Suprapubic skin (tissue), 4 donors: ENCODE measurements at regions not wholly inside any gene's neighbourhood (a gene's known extent, or its start where the extent isn't known, plus 50 kb on each side); places are given as distances from the start of the nearest gene placed in this dataset.

Source experiments
- CTCF ChIP-seq, 2 donors: fragments of 200-600 bp in 1 of 2; fragments of 450-650 bp in 1 of 2; sonication (generic) in 1 of 2; IDR thresholded peaks; one replicate each; pipeline ENCODE4 v1.5.1; 2016 to 2019; ENCODE audit warnings: antibody characterized with exemption in 2 of 2, mild to moderate bottlenecking in 1 of 2, moderate library complexity in 1 of 2
- EP300 ChIP-seq: sonication (generic); formaldehyde crosslinking; IDR thresholded peaks from one replicate; pipeline ENCODE4 v1.6.1; 2017; ENCODE audit warnings: antibody characterized with exemption
- POLR2A ChIP-seq, 2 donors: fragments of 450-650 bp; IDR thresholded peaks; one replicate each; pipeline ENCODE4 v1.6.1; 2017; ENCODE audit warnings: antibody characterized with exemption in 2 of 2, mild to moderate bottlenecking in 2 of 2, moderate library complexity in 2 of 2
- POLR2AphosphoS5 ChIP-seq, 3 donors: sonication (generic); formaldehyde crosslinking; IDR thresholded peaks; one replicate each; pipeline ENCODE4 v1.6.1; 2017; ENCODE audit warnings: antibody characterized with exemption in 3 of 3

DNA sequence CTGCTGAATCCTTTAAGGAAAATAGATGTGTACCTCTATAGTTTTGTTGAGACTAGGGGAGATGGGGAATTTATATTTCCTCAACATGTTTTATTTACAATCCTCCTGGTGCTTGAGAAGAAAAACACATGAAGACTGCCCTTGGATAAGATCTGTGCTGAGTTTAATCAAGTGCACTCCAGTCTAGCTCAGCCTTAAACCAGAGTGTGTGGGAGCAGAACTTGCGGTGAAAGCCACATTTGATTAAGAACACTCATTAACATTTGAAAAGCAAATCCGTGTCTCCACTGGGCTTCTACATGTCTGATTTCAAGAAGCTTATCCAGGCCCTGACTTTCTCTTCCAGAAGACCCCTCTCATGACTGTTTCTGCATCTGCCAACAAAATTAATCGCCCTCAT, 84.8 kb upstream of the ITGA6 start:
- TF ChIP-seq POLR2AphosphoS5 (IDR thresholded peaks at IDR 0.05) (no peak), POLR2A (IDR thresholded peaks at IDR 0.05) (no peak), CTCF (IDR thresholded peaks at IDR 0.05) (no peak), EP300 (no peak)
